Liver (tissue), 8 donors: ENCODE measurements at regions not wholly inside any gene's neighbourhood (a gene's known extent, or its start where the extent isn't known, plus 50 kb on each side); places are given as distances from the start of the nearest gene placed in this dataset.

Experiments used
- DNase-seq: peaks from one replicate; pipeline ENCODE4 v3.0.0-alpha.2; 2017; ENCODE audit warnings: low spot score
- H3K27ac ChIP-seq, 2 donors: one replicate each; pipeline ENCODE4 v1.7.0; 2013; ENCODE audit warnings: inconsistent platforms in 2 of 2, low read length in 2 of 2, control low read depth in 1 of 2, low read depth in 1 of 2, mild to moderate bottlenecking in 1 of 2
- H3K27me3 ChIP-seq, 4 donors: one replicate each; pipeline versions ENCODE4 v1.6.1 to v1.7.0; 2013; ENCODE audit warnings: low read length in 3 of 4, inconsistent platforms in 1 of 4, mild to moderate bottlenecking in 1 of 4, moderate library complexity in 1 of 4; ENCODE audit not compliant: control insufficient read depth in 4 of 4, insufficient read depth in 4 of 4
- H3K36me3 ChIP-seq, 4 donors: one replicate each; pipeline versions ENCODE4 v1.6.1 to v1.7.0; 2013; ENCODE audit warnings: low read length in 3 of 4, mild to moderate bottlenecking in 3 of 4, low read depth in 1 of 4, moderate library complexity in 1 of 4; ENCODE audit not compliant: control insufficient read depth in 4 of 4, insufficient read depth in 3 of 4
- H3K4me1 ChIP-seq, 4 donors: one replicate each; pipeline versions ENCODE4 v1.6.1 to v1.7.0; 2013; ENCODE audit warnings: low read length in 3 of 4, mild to moderate bottlenecking in 3 of 4, moderate library complexity in 1 of 4; ENCODE audit not compliant: control insufficient read depth in 4 of 4, insufficient read depth in 4 of 4
- H3K4me3 ChIP-seq, 3 donors: one replicate each; pipeline versions ENCODE4 v1.6.1 to v1.7.0; 2013; ENCODE audit warnings: low read length in 3 of 3, control low read depth in 1 of 3, low read depth in 1 of 3, mild to moderate bottlenecking in 1 of 3
- H3K9ac ChIP-seq, 2 donors: one replicate each; pipeline ENCODE4 v1.7.0; 2013; ENCODE audit warnings: low read length in 2 of 2, mild to moderate bottlenecking in 2 of 2, moderate library complexity in 2 of 2, control low read depth in 1 of 2, low read depth in 1 of 2
- H3K9me3 ChIP-seq, 4 donors: one replicate each; pipeline versions ENCODE4 v1.6.1 to v1.7.0; 2013; ENCODE audit warnings: low read length in 3 of 4; ENCODE audit not compliant: control insufficient read depth in 4 of 4
- FOXA1 ChIP-seq: IDR thresholded peaks from 2 replicates; pipeline ENCODE4 v1.6.1; 2016; ENCODE audit warnings: antibody characterized with exemption
- FOXA2 ChIP-seq: IDR thresholded peaks from 2 replicates; pipeline ENCODE4 v1.6.1; 2016; ENCODE audit warnings: antibody characterized with exemption
- GABPA ChIP-seq, 2 donors: IDR thresholded peaks in 1 of 2; conservative IDR thresholded peaks in 1 of 2; 2 replicates each; pipeline ENCODE4 v1.6.1; 2016; ENCODE audit warnings: antibody characterized with exemption in 2 of 2, mild to moderate bottlenecking in 1 of 2, moderate library complexity in 1 of 2
- HNF4A ChIP-seq, 2 donors: conservative IDR thresholded peaks; 2 replicates each; pipeline ENCODE4 v1.6.1; 2016; ENCODE audit warnings: antibody characterized with exemption in 2 of 2, mild to moderate bottlenecking in 2 of 2
- HNF4G ChIP-seq: IDR thresholded peaks from 2 replicates; pipeline ENCODE4 v1.6.1; 2016; ENCODE audit warnings: antibody characterized with exemption
- NR2F2 ChIP-seq: IDR thresholded peaks from 2 replicates; pipeline ENCODE4 v1.6.1; 2016; ENCODE audit warnings: antibody characterized with exemption
- RAD21 ChIP-seq, 2 donors: IDR thresholded peaks; 2 replicates each; pipeline ENCODE4 v1.6.1; 2016; ENCODE audit warnings: antibody characterized with exemption in 2 of 2, mild to moderate bottlenecking in 2 of 2
- RXRA ChIP-seq, 2 donors: IDR thresholded peaks; 2 replicates each; pipeline ENCODE4 v1.6.1; 2017 to 2018; ENCODE audit warnings: antibody characterized with exemption in 2 of 2, mild to moderate bottlenecking in 1 of 2
- SP1 ChIP-seq: IDR thresholded peaks from 2 replicates; pipeline ENCODE4 v1.6.1; 2018; ENCODE audit warnings: antibody characterized with exemption, mild to moderate bottlenecking
- WGBS: extraction: QIAGEN DNeasy Blood & Tissue Kit; methylation state at CpG from one replicate; pipeline ENCODE4 v1.1.7; 2013; 5-methylcytosine and 5-hydroxymethylcytosine counted together
- TF ChIP-seq, protein P1 (sequence below): IDR thresholded peaks from 2 replicates; pipeline ENCODE4 v1.6.1; 2016; ENCODE audit warnings: antibody characterized with exemption
- TF ChIP-seq, protein P2 (sequence below): IDR thresholded peaks from 2 replicates; pipeline ENCODE4 v1.6.1; 2016; ENCODE audit warnings: antibody characterized with exemption
- TF ChIP-seq, protein P3 (sequence below): IDR thresholded peaks from 2 replicates; pipeline ENCODE4 v1.6.1; 2016; ENCODE audit warnings: antibody characterized with exemption, mild to moderate bottlenecking
- TF ChIP-seq, protein P4 (sequence below): fragments of 150-350 bp; IDR thresholded peaks from 2 replicates; pipeline ENCODE4 v1.5.1; 2017; ENCODE audit warnings: improper control_type of control experiment, low read depth, low read length; ENCODE audit not compliant: missing input control
- TF ChIP-seq, protein P5 (sequence below): IDR thresholded peaks from 2 replicates; pipeline ENCODE4 v1.6.1; 2016; ENCODE audit warnings: antibody characterized with exemption
- donor health status: healthy.
- donor health status: healthy.
- donor health status: healthy.
- donor health status: healthy.
- donor health status: healthy.

DNA sequence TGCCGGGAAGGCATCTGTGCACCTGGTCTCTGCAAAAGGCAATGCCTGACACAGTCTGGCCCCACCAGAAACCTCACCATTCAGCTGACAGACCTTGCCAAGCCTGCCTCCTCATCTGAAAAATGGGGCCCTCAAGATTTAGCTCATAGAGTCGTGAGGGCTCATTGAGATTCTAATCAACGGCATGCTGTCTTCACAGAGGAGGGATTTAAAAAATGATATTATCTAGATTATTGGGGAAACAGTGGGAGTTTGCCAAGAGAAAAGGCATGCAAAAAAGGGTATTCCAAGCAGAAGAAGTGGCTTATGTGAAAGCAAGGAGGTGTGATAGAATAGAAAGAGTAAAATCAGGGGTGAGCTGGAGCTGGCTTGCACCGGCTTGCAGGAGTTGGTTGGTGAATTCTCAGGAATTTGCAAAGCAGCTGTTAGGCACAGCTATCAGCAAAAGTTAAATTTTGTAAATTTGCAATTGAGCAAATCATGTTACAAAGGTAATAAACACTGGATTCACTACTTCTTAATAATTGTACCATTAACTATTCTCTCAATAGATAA is 91.7 kb upstream of the WNT4 start:
- H3K36me3 ChIP-seq: no peaks in the 10 kb centered on the region
- H3K4me1 ChIP-seq: no peaks in the 10 kb centered on the region
- H3K9me3 ChIP-seq: no peaks in the 10 kb centered on the region
- TF ChIP-seq NR2F2 (no peak), RXRA (IDR thresholded peaks at IDR 0.05) (no peak), SP1 (no peak), HNF4G (no peak)
- TF ChIP-seq, protein P1, sequence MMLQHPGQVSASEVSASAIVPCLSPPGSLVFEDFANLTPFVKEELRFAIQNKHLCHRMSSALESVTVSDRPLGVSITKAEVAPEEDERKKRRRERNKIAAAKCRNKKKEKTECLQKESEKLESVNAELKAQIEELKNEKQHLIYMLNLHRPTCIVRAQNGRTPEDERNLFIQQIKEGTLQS: no peak
- TF ChIP-seq, protein P2, sequence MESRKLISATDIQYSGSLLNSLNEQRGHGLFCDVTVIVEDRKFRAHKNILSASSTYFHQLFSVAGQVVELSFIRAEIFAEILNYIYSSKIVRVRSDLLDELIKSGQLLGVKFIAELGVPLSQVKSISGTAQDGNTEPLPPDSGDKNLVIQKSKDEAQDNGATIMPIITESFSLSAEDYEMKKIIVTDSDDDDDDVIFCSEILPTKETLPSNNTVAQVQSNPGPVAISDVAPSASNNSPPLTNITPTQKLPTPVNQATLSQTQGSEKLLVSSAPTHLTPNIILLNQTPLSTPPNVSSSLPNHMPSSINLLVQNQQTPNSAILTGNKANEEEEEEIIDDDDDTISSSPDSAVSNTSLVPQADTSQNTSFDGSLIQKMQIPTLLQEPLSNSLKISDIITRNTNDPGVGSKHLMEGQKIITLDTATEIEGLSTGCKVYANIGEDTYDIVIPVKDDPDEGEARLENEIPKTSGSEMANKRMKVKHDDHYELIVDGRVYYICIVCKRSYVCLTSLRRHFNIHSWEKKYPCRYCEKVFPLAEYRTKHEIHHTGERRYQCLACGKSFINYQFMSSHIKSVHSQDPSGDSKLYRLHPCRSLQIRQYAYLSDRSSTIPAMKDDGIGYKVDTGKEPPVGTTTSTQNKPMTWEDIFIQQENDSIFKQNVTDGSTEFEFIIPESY: no peak
- no peak overlapping the region for H3K27ac ChIP-seq
- no peak overlapping the region for H3K4me3 ChIP-seq
- DNase-seq: no peak
- peaks cover 3 to 17% (median 6%) of the 10 kb centered on the region in 4 donors for H3K27me3 ChIP-seq
- 54% methylated on average over 4 of the region's 4 CpGs for WGBS
- no peak overlapping the region for H3K9ac ChIP-seq

DNA sequence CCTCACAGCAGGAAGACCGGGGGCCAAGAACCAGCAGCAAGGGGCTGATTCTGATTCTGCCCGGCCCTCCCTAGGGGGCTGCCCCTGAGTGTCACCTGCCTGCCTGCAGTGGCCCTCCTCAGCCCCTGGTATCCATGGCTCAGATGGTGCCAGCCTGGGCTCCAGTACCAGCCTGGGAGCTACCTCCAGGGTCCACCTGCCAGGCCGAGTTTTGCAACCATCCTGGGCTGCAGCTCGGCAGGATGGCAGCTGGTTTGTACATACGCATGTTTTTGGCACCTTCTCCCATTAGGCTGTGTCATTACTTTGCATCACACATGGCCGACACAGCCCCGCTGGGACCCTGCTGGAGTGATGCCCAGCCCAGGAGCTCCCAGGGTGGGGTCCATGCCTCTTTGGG is 93.3 kb upstream of the WNT4 start:
- H3K27ac ChIP-seq: no peak overlapping the region

More for the DNA sequence above, 93.3 kb upstream of the WNT4 start:
- no peak for TF ChIP-seq GABPA (IDR thresholded peaks at IDR 0.05 in 1 of 2, conservative IDR thresholded peaks at IDR 0.05 in 1 of 2)
- TF ChIP-seq, protein P3, sequence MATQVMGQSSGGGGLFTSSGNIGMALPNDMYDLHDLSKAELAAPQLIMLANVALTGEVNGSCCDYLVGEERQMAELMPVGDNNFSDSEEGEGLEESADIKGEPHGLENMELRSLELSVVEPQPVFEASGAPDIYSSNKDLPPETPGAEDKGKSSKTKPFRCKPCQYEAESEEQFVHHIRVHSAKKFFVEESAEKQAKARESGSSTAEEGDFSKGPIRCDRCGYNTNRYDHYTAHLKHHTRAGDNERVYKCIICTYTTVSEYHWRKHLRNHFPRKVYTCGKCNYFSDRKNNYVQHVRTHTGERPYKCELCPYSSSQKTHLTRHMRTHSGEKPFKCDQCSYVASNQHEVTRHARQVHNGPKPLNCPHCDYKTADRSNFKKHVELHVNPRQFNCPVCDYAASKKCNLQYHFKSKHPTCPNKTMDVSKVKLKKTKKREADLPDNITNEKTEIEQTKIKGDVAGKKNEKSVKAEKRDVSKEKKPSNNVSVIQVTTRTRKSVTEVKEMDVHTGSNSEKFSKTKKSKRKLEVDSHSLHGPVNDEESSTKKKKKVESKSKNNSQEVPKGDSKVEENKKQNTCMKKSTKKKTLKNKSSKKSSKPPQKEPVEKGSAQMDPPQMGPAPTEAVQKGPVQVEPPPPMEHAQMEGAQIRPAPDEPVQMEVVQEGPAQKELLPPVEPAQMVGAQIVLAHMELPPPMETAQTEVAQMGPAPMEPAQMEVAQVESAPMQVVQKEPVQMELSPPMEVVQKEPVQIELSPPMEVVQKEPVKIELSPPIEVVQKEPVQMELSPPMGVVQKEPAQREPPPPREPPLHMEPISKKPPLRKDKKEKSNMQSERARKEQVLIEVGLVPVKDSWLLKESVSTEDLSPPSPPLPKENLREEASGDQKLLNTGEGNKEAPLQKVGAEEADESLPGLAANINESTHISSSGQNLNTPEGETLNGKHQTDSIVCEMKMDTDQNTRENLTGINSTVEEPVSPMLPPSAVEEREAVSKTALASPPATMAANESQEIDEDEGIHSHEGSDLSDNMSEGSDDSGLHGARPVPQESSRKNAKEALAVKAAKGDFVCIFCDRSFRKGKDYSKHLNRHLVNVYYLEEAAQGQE: no peak
- no peak for TF ChIP-seq HNF4A (conservative IDR thresholded peaks at IDR 0.05)
- TF ChIP-seq NR2F2: no peak
- no peak for TF ChIP-seq RAD21 (IDR thresholded peaks at IDR 0.05)
- TF ChIP-seq, protein P4, sequence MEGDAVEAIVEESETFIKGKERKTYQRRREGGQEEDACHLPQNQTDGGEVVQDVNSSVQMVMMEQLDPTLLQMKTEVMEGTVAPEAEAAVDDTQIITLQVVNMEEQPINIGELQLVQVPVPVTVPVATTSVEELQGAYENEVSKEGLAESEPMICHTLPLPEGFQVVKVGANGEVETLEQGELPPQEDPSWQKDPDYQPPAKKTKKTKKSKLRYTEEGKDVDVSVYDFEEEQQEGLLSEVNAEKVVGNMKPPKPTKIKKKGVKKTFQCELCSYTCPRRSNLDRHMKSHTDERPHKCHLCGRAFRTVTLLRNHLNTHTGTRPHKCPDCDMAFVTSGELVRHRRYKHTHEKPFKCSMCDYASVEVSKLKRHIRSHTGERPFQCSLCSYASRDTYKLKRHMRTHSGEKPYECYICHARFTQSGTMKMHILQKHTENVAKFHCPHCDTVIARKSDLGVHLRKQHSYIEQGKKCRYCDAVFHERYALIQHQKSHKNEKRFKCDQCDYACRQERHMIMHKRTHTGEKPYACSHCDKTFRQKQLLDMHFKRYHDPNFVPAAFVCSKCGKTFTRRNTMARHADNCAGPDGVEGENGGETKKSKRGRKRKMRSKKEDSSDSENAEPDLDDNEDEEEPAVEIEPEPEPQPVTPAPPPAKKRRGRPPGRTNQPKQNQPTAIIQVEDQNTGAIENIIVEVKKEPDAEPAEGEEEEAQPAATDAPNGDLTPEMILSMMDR: no peak
- TF ChIP-seq FOXA2: no peak
- TF ChIP-seq SP1: no peak
- TF ChIP-seq, protein P1: no peak
- TF ChIP-seq, protein P5, sequence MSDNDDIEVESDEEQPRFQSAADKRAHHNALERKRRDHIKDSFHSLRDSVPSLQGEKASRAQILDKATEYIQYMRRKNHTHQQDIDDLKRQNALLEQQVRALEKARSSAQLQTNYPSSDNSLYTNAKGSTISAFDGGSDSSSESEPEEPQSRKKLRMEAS: no peak
- no peak for TF ChIP-seq FOXA1
- no peaks in the 10 kb centered on the region for H3K36me3 ChIP-seq
- WGBS: 49% methylated on average over 7 of the region's 7 CpGs
- DNase-seq: no peak
- no peak overlapping the region for H3K9ac ChIP-seq
- peaks cover 3 to 13% (median 5%) of the 10 kb centered on the region in 4 donors for H3K27me3 ChIP-seq
- H3K4me1 ChIP-seq: no peaks in the 10 kb centered on the region
- H3K4me3 ChIP-seq: no peak overlapping the region
- H3K9me3 ChIP-seq: no peaks in the 10 kb centered on the region
